ENCODE measurements at regions not wholly inside any gene's neighbourhood (a gene's known extent, or its start where the extent isn't known, plus 50 kb on each side); places are given as distances from the start of the nearest gene placed in this dataset.

- Histone ChIP-seq H3K36me3 (ENCODE audit: control insufficient read depth, insufficient read depth, low read length) (no peaks in the 10 kb centered on the region), H3K27me3 (ENCODE audit: control insufficient read depth, insufficient read depth, low read length) (peaks cover 8% of the 10 kb centered on the region), H3K4me3 (ENCODE audit: low read depth, low read length) (no peak overlapping the region)
- ChIA-PET CTCF (no interaction called here), POLR2A (no interaction called here)
- TF ChIP-seq, protein P1, sequence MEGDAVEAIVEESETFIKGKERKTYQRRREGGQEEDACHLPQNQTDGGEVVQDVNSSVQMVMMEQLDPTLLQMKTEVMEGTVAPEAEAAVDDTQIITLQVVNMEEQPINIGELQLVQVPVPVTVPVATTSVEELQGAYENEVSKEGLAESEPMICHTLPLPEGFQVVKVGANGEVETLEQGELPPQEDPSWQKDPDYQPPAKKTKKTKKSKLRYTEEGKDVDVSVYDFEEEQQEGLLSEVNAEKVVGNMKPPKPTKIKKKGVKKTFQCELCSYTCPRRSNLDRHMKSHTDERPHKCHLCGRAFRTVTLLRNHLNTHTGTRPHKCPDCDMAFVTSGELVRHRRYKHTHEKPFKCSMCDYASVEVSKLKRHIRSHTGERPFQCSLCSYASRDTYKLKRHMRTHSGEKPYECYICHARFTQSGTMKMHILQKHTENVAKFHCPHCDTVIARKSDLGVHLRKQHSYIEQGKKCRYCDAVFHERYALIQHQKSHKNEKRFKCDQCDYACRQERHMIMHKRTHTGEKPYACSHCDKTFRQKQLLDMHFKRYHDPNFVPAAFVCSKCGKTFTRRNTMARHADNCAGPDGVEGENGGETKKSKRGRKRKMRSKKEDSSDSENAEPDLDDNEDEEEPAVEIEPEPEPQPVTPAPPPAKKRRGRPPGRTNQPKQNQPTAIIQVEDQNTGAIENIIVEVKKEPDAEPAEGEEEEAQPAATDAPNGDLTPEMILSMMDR (IDR thresholded peaks at IDR 0.05; ENCODE audit: insufficient read depth, low read depth, low read length) = no peak
- DNase-seq (ENCODE audit: low read depth) = no peak
Observed at GRCh38 chr4:152011469-152011868, 250.7 kb upstream of the GATB start.

DNA sequence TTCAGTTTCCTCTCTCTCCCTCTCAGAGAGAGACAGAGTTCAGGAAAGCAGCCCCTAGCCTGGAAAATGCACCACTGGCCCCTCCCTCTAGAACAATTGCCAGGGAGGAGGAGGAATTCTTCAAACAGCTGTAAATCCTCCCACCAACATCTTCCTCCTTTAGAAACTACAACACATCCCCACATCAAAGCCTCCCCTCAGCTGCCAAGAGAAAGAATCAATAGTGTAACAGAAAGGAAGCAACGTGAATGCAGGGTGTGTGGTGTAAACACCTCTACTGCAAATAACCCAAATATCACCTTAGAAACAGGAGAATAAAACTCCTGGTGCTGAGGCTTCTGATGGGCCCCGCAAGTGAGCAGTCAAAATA is 249.9 kb upstream of the GATB start:
- TF ChIP-seq, protein P1 (IDR thresholded peaks at IDR 0.05; ENCODE audit: insufficient read depth, low read depth, low read length) = no peak
- no peak overlapping the region for H3K4me3 ChIP-seq (ENCODE audit: low read depth, low read length)
- ChIA-PET POLR2A (no interaction called here), CTCF (interaction anchor here (1.0 kb wide), 1 partner anchor 9 kb away, joined by 3 read pairs; no protein-coding TSS in a partner anchor)
- no peak for DNase-seq (ENCODE audit: low read depth)
- H3K27me3 ChIP-seq (ENCODE audit: control insufficient read depth, insufficient read depth, low read length) = peaks cover 8% of the 10 kb centered on the region
- H3K36me3 ChIP-seq (ENCODE audit: control insufficient read depth, insufficient read depth, low read length) = no peaks in the 10 kb centered on the region

DNA sequence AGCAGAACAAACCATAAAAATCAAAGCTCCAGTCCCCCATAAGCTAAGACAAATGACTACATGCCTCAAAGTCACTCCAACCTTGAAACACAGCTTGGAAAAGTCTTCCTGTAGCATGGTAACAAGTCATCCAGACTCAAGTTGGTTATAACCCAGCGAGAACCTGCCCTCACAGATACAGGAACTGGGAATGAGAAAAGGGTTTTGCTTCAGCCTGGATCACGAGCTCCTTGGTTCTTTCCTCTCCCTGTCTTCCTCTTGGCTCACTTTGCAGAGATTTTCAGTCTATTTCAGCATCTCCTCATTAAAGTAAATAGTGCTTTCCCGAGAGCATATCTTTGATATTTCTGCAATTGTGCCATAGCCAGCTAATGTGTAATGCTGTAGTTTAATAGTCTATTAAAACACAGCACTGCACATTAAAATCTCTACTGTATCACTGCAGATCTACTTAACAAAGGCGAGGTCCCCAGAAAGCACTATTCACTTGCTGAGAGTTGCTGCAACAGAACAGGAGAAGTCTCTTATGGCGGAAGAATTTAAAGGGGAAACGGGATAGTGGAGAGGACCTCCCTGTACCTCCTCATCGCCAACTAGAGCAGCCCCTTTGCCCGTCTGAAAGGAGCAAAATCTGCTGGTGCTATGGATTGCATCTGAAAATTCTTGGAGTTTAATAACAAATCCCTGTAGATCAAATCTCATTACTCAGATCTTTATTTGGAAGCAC is 249.3 kb upstream of the GATB start:
- H3K36me3 ChIP-seq (ENCODE audit: control insufficient read depth, insufficient read depth, low read length) = no peaks in the 10 kb centered on the region
- no peak for DNase-seq (ENCODE audit: low read depth)
- no peak overlapping the region for H3K4me3 ChIP-seq (ENCODE audit: low read depth, low read length)
- peaks cover 6% of the 10 kb centered on the region for H3K27me3 ChIP-seq (ENCODE audit: control insufficient read depth, insufficient read depth, low read length)
- TF ChIP-seq, protein P1 (IDR thresholded peaks at IDR 0.05; ENCODE audit: insufficient read depth, low read depth, low read length) = no peak
- ChIA-PET CTCF (interaction anchor here (1.0 kb wide), 1 partner anchor 9 kb away, joined by 3 read pairs; no protein-coding TSS in a partner anchor), POLR2A (interaction anchor here (0.6 kb wide), 1 partner anchor 365 kb away, joined by 3 read pairs; no protein-coding TSS in a partner anchor)

GRCh38 chr4:152009031-152009670 is 248.3 kb upstream of the GATB start:
- POLR2A ChIA-PET = no interaction called here
- H3K27me3 ChIP-seq (ENCODE audit: control insufficient read depth, insufficient read depth, low read length) = peaks cover 6% of the 10 kb centered on the region
- no peaks in the 10 kb centered on the region for H3K36me3 ChIP-seq (ENCODE audit: control insufficient read depth, insufficient read depth, low read length)
- CTCF ChIA-PET = no interaction called here
- no peak for DNase-seq (ENCODE audit: low read depth)
- H3K4me3 ChIP-seq (ENCODE audit: low read depth, low read length) = no peak overlapping the region
- TF ChIP-seq, protein P1 (IDR thresholded peaks at IDR 0.05; ENCODE audit: insufficient read depth, low read depth, low read length) = no peak

DNA sequence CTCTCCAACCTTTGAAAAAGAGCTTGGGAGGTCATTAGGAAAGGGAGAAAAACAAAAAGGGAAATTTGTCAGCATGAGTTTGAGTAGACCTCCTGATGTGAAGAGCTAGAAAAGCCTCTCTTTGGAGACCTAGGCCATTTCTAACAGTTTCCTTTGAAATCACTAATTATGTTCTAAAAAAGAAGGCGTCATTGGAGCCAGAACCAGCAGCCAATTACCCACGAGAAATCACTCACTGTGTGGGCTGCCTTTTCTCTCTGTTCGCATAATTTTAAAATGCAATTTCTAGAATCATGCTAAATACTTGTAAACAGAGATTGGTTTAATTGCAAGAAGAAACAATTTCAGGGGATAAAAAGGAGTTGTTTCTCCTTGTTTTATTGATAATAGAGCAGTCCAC is 246.3 kb upstream of the GATB start:
- CTCF ChIA-PET = no interaction called here
- no peak overlapping the region for H3K4me3 ChIP-seq (ENCODE audit: low read depth, low read length)
- no peaks in the 10 kb centered on the region for H3K36me3 ChIP-seq (ENCODE audit: control insufficient read depth, insufficient read depth, low read length)
- DNase-seq (ENCODE audit: low read depth) = no peak
- POLR2A ChIA-PET = no interaction called here
- peaks cover 8% of the 10 kb centered on the region for H3K27me3 ChIP-seq (ENCODE audit: control insufficient read depth, insufficient read depth, low read length)
- TF ChIP-seq, protein P1 (IDR thresholded peaks at IDR 0.05; ENCODE audit: insufficient read depth, low read depth, low read length) = no peak

Data from BJ (cell line).